B cell (primary cell): ENCODE measurements at regions not wholly inside any gene's neighbourhood (a gene's known extent, or its start where the extent isn't known, plus 50 kb on each side); places are given as distances from the start of the nearest gene placed in this dataset.

ENCODE experiments used
- ATAC-seq: fragments of 200-7000 bp; cut with Tn5 transposase; one replicate; pipeline ENCODE4 v1.10.0; 2021; ENCODE audit warnings: low read depth, mild to moderate bottlenecking, moderate number of reproducible peaks, moderate library complexity
- CTCF ChIA-PET: fragments of 350-600 bp; sonication (Branson Sonifier 250); formaldehyde crosslinking; loops from one replicate; lab custom pipeline; 2021; ENCODE audit warnings: antibody characterized with exemption, inconsistent platforms; lab: Charles Lee
- POLR2A ChIA-PET: fragments of 350-600 bp; sonication (Branson Sonifier 250); formaldehyde crosslinking; loops from one replicate; lab custom pipeline; 2021; ENCODE audit warnings: antibody characterized with exemption; lab: Charles Lee
- DNase-seq: peaks from one replicate; pipeline ENCODE4 v3.0.0; 2013
- H2AFZ ChIP-seq: 2 replicates; pipeline ENCODE4 v1.6.1; 2012; ENCODE audit warnings: mild to moderate bottlenecking, low read depth, low read length; ENCODE audit not compliant: insufficient read depth, poor library complexity, severe bottlenecking
- H3K27ac ChIP-seq, 2 donors: 1 replicate in 1 of 2; 2 replicates in 1 of 2; pipeline ENCODE4 v1.5.1; 2012 to 2013; ENCODE audit warnings: low read length in 2 of 2, mild to moderate bottlenecking in 2 of 2, moderate library complexity in 1 of 2
- H3K27me3 ChIP-seq, 4 experiments: fragments of 200-600 bp in 1 of 4; sonication (generic) in 1 of 4; replicated peaks in 1 of 4; 1 replicate in 2 of 4; 2 replicates in 2 of 4; pipeline versions ENCODE4 v1.6.1 to v1.7.0; 2013 to 2016; ENCODE audit warnings: low read length in 3 of 4, mild to moderate bottlenecking in 2 of 4, mixed read lengths in 1 of 4, moderate library complexity in 1 of 4; ENCODE audit not compliant: insufficient read depth in 4 of 4, control insufficient read depth in 3 of 4; ENCODE audit errors: control extremely low read depth in 1 of 4
- H3K36me3 ChIP-seq, 2 experiments: replicated peaks in 1 of 2; 1 replicate in 1 of 2; 2 replicates in 1 of 2; pipeline versions ENCODE4 v1.6.1 to v1.7.1; 2013; ENCODE audit warnings: low read length in 1 of 2; ENCODE audit not compliant: insufficient read depth in 2 of 2, control insufficient read depth in 1 of 2; ENCODE audit errors: control extremely low read depth in 1 of 2, extremely low read depth in 1 of 2
- H3K4me1 ChIP-seq, 2 donors: fragments of 200-600 bp in 1 of 2; sonication (generic) in 1 of 2; 1 replicate in 1 of 2; 2 replicates in 1 of 2; pipeline versions ENCODE4 v1.5.1 to v1.6.1; 2013 to 2017; ENCODE audit warnings: low read length in 2 of 2; ENCODE audit not compliant: control insufficient read depth in 2 of 2, insufficient read depth in 2 of 2
- H3K4me2 ChIP-seq: replicated peaks from 2 replicates; pipeline ENCODE3; 2012; ENCODE audit warnings: mild to moderate bottlenecking, low read depth, low read length; ENCODE audit not compliant: poor library complexity, severe bottlenecking
- H3K4me3 ChIP-seq, 5 experiments: fragments of 200-600 bp in 1 of 5; sonication (generic) in 1 of 5; 1 replicate in 3 of 5; 2 replicates in 2 of 5; pipeline versions ENCODE4 v1.5.1 to v1.7.0; 2011 to 2016; ENCODE audit warnings: low read length in 4 of 5, mild to moderate bottlenecking in 4 of 5, low read depth in 2 of 5, control low read depth in 1 of 5, moderate library complexity in 1 of 5; ENCODE audit not compliant: insufficient read depth in 1 of 5; ENCODE audit errors: control extremely low read depth in 1 of 5, extremely low read depth in 1 of 5
- H3K79me2 ChIP-seq: fragments of 200-600 bp; sonication (generic); one replicate; pipeline ENCODE4 v1.6.0; 2016; ENCODE audit warnings: low read length; ENCODE audit not compliant: control insufficient read depth, insufficient read depth
- H3K9ac ChIP-seq: fragments of 200-600 bp; sonication (generic); 2 replicates; pipeline ENCODE4 v1.6.1; 2017; ENCODE audit warnings: mild to moderate bottlenecking, low read length, moderate library complexity
- H3K9me3 ChIP-seq, 3 donors: one replicate each; pipeline versions ENCODE4 v1.6.1 to v1.7.1; 2013; ENCODE audit warnings: low read length in 2 of 3; ENCODE audit not compliant: control insufficient read depth in 2 of 3, insufficient read depth in 1 of 3; ENCODE audit errors: control extremely low read depth in 1 of 3
- H4K20me1 ChIP-seq: 2 replicates; pipeline ENCODE4 v1.6.0; 2012; ENCODE audit warnings: mild to moderate bottlenecking, low read length; ENCODE audit not compliant: insufficient read depth, control insufficient read depth, poor library complexity, severe bottlenecking
- H3K27ac Mint-ChIP-seq: one replicate; pipeline ENCODE4 v1.8.0; 2021; ENCODE audit warnings: mixed read lengths
- H3K27me3 Mint-ChIP-seq: one replicate; pipeline ENCODE4 v1.8.0; 2021; ENCODE audit warnings: mixed read lengths
- H3K4me1 Mint-ChIP-seq: one replicate; pipeline ENCODE4 v1.8.0; 2021; ENCODE audit warnings: mixed read lengths
- H3K4me3 Mint-ChIP-seq: one replicate; pipeline ENCODE4 v1.8.0; 2021; ENCODE audit warnings: mixed read lengths
- H3K9me3 Mint-ChIP-seq: one replicate; pipeline ENCODE4 v1.8.0; 2022; ENCODE audit warnings: mixed read lengths; ENCODE audit not compliant: insufficient read depth
- CTCF ChIP-seq: fragments of 200-600 bp; IDR thresholded peaks from one replicate; pipeline ENCODE4 v1.8.0; 2022; ENCODE audit warnings: antibody characterized with exemption, mild to moderate bottlenecking
- EZH2 ChIP-seq: IDR thresholded peaks from 2 replicates; pipeline ENCODE4 v1.6.1; 2012; ENCODE audit warnings: borderline replicate concordance, low read depth, mild to moderate bottlenecking, moderate library complexity, low read length; ENCODE audit not compliant: insufficient read depth, poor library complexity, severe bottlenecking
- WGBS: methylation state at CpG from one replicate; pipeline ENCODE4 v1.1.5; 2013; ENCODE audit warnings: missing lambda C conversion rate; ENCODE audit not compliant: insufficient coverage; 5-methylcytosine and 5-hydroxymethylcytosine counted together
- intact Hi-C: fragments of 100-400 bp; cut with micrococcal nuclease; formaldehyde crosslinking; loops from one replicate; pipeline ENCODE4 v1.10.0; 2022

- ChIA-PET POLR2A (no interaction called here), CTCF (no interaction called here)
- Mint-ChIP-seq H3K9me3 (peaks cover 10% of the 10 kb centered on the region), H3K4me3 (no peak overlapping the region), H3K27ac (no peak overlapping the region), H3K4me1 (no peaks in the 10 kb centered on the region), H3K27me3 (no peaks in the 10 kb centered on the region)
- no peak overlapping the region for H3K4me2 ChIP-seq
- no peaks in the 10 kb centered on the region for H3K27me3 ChIP-seq
- H3K9ac ChIP-seq = no peak overlapping the region
- TF ChIP-seq CTCF (no peak), EZH2 (no peak)
- H3K4me3 ChIP-seq = no peak overlapping the region
- peaks cover 0 to 11% of the 10 kb centered on the region in 2 donors for H3K4me1 ChIP-seq
- no peak for ATAC-seq
- no peaks in the 10 kb centered on the region for H3K79me2 ChIP-seq
- H3K27ac ChIP-seq = no peak overlapping the region
- H3K36me3 ChIP-seq = no peaks in the 10 kb centered on the region
- no peaks in the 10 kb centered on the region for H4K20me1 ChIP-seq
- H3K9me3 ChIP-seq = peaks cover 0 to 19% (median 0%) of the 10 kb centered on the region in 3 donors
- DNase-seq = no peak
- WGBS = 86% methylated on average over 28 of the region's 28 CpGs
- intact Hi-C loops = no loop called here
- H2AFZ ChIP-seq = no peak overlapping the region
Observed at GRCh38 chr4:180101348-180102083, 2141.7 kb upstream of the TENM3 start.

GRCh38 chr4:180103794-180104193, 2139.4 kb upstream of the TENM3 start:
- H3K4me2 ChIP-seq = no peak overlapping the region
- H3K4me3 ChIP-seq = no peak overlapping the region
- no peak overlapping the region for H3K27ac ChIP-seq
- no peaks in the 10 kb centered on the region for H4K20me1 ChIP-seq
- ATAC-seq (no peak), DNase-seq (no peak)
- TF ChIP-seq CTCF = no peak
- no peaks in the 10 kb centered on the region for H3K27me3 Mint-ChIP-seq
- no peak overlapping the region for H3K9ac ChIP-seq
- no peak overlapping the region for H3K4me3 Mint-ChIP-seq
- ChIA-PET CTCF (no interaction called here), POLR2A (no interaction called here)
- no peak overlapping the region for H2AFZ ChIP-seq
- peaks cover 2% of the 10 kb centered on the region for H3K9me3 Mint-ChIP-seq
- H3K79me2 ChIP-seq = no peaks in the 10 kb centered on the region
- peaks cover 0 to 11% of the 10 kb centered on the region in 2 donors for H3K4me1 ChIP-seq
- no CpG with 5 or more reads among the region's 3 CpGs for WGBS
- H3K9me3 ChIP-seq = peaks cover 0 to 19% (median 0%) of the 10 kb centered on the region in 3 donors
- H3K27me3 ChIP-seq = no peaks in the 10 kb centered on the region
- intact Hi-C loops = no loop called here
- H3K27ac Mint-ChIP-seq = no peak overlapping the region
- no peaks in the 10 kb centered on the region for H3K36me3 ChIP-seq
- H3K4me1 Mint-ChIP-seq = no peaks in the 10 kb centered on the region
